ENCODE measurements at regions not wholly inside any gene's neighbourhood (a gene's known extent, or its start where the extent isn't known, plus 50 kb on each side); places are given as distances from the start of the nearest gene placed in this dataset.

- no peak for TF ChIP-seq CTCF (IDR thresholded peaks at IDR 0.05)
- no peak for TF ChIP-seq POLR2A (IDR thresholded peaks at IDR 0.05)
Measured at GRCh38 chr6:23656255-23657194, 469.5 kb upstream of the NRSN1 start.
